NCI-H1694 (cell line): ENCODE measurements at regions not wholly inside any gene's neighbourhood (a gene's known extent, or its start where the extent isn't known, plus 50 kb on each side); places are given as distances from the start of the nearest gene placed in this dataset.
"Not testable (repeated sequence)": the region's sequence is repeated elsewhere in the genome, so short reads cannot be mapped to it uniquely, and the experiment has no call there.

ENCODE experiments used
- DNase-seq: peaks from one replicate; lab custom pipeline; 2025; lab: John Stamatoyannopoulos, UW

DNA sequence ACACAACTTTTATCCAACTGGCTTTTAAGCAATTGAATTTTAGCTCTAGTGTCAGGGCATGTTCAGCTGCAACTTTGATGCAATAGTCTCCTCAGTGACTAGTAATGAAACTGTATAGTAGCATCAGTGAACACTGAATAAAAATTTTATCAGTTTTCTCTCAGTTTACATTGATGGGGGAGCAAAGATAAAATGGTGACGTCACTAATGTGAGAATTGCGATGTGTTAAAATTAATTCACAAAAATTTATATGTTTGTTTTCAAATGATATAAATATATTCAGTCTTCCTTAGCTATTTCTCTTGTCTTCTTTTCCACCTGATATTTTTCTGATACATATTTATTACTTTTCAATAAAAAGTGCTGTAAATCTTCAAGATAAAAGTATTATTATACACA, 508.8 kb upstream of the AGA start:
- DNase-seq: no peak

- DNase-seq: no peak
These were observed 510.5 kb upstream of the AGA start for GRCh38 chr4:177952723-177953122.

DNA sequence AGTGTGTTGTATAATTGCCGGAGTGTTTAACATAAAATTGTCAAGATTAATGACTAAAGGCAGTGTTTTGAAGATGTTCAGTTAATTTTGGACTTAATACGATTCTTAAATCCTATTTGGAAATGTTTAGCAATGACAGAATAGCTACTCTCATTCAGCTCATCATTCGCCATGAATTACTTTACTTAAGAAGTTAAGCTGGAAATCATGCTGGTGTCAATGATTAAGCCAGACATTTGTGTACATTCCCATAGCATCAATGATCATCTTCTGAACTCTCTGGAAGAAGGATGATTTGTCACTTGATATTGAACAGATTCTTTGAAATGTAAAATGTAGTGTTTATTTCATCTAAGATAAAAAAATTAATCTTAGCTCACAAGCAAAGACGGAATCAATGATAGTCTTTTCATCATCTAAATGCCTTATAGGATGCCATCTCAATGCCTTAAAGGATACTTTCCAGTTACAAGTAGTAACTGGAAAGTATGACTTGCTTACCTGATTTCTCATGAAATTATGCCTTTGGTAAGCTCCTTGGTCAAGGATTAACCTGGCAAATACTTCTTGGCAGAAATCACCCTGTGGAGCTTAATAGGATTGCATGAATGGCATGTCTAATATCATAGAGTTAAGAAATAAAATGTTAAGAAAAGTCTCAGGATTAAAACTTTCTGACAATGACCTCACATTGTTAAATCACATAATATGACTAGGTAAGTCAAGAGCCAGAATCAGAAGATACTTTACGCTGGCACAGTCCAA, 515.5 kb upstream of the AGA start:
- no peak for DNase-seq

- no peak for DNase-seq
These were observed 518.3 kb upstream of the AGA start for GRCh38 chr4:177960566-177960965.

GRCh38 chr4:177961761-177962380, 519.6 kb upstream of the AGA start:
- no peak for DNase-seq

- no peak for DNase-seq
These were observed 521.8 kb upstream of the AGA start for GRCh38 chr4:177964061-177964460.

DNA sequence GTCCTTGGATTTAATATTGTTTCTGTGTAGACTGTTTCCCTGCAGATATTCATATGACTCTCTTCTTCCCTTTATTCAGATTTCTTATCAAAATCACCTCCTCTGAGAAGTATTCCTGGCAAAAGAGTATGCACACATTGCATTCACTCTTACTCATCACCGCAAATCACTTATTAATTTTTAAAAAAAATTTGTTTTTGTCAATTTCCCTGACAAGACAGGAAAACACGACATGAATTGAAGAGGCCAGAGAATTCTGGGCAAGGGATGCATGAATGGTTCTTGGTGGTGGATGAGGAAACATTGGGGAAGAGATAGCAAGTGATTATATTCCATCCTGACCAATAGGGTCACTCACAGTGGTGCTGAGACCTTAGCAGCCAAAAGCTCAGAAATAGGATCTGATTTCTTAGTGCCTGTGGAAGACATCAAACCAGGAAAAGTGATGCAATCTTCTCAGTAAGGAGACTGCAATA, 522.5 kb upstream of the AGA start:
- no peak for DNase-seq

DNA sequence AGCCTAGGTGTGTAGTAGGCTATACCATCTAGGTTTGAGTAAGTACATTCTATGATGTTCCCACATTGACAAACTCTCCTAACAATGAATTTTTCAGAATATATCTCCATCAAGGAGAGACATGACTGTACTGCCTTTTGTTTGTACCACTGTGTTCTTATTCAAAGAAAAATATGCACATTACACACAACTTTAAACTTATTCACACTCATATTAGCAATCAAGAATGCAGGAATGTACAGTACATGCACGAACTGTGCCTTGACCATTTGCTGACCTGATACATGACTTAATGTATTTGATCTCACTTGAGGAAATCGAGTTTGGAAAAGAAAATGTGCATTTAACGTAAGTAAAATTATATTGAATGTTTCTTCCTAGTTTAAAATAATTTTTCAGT, 525.1 kb upstream of the AGA start:
- DNase-seq: no peak

GRCh38 chr4:177968817-177969442, 526.7 kb upstream of the AGA start:
- no peak for DNase-seq

GRCh38 chr4:177974461-177974860, 532.2 kb upstream of the AGA start:
- no peak for DNase-seq

DNA sequence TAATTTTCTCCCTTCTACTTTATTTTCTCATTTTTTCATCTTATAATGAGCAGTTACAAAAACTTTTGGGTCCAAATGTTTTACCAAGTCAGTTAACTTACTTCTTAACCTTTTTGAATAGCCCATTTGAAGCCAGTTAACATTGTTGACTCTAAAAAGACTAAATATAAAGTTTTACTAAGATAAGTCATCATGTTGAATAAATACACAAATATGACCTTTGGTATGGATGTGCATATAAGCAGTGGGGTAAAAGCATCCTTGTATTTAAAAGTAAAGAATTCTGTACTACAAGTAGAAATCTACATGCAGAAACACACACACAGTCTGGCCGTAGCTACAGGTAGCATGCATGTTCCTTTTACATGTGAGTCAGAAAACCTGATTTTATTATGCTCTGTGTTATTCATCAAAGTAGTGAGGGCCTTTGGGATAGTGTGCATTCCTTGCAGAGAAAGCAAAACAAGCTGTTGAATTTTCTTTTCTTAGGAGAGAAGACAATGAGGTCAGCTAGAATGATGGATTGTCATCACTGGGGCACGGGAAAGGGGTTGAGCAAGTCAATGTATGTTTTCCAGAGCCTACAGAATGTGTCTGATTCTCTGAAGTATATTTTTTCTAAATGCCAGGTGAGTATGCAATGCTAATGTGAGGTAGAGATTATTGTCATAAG, 533.2 kb upstream of the AGA start:
- DNase-seq: no peak

GRCh38 chr4:177986236-177986635, 544.0 kb upstream of the AGA start:
- no peak for DNase-seq

- no peak for DNase-seq
These were observed 545.7 kb upstream of the AGA start for GRCh38 chr4:177987896-177988295.

DNA sequence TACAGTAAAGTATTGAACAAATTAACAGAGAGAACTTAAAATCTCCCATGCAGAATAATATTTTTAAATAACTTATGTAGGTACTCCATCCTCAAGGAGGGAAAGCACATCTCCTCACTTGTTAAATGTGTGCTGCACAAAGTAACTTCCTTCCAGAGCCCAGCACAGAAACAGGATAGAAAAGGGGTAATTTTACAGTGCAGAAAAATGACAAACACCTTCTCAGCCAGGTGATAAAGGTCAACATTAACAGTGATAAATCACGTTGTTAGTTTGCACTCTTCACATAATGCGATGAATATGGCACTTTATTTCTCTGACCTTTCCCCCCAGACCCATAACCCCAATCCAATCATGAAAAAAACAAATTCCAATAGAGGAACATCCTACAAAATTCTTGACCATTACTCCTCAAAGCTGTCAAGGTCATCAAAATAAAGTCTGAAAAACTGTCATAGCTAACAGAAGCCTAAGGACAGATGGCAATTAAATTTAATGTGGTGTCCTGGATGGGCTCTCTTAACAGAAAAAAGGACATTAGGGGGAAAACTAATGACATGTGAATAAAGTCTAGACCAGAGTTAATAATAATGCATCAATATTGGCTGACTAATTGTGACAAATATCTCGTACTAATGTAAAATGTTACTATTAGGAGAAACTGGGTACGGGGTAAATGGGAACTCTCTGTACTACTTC, 547.4 kb upstream of the AGA start:
- no peak for DNase-seq

- DNase-seq: no peak
These were observed 560.9 kb upstream of the AGA start for GRCh38 chr4:178003098-178003657.

DNA sequence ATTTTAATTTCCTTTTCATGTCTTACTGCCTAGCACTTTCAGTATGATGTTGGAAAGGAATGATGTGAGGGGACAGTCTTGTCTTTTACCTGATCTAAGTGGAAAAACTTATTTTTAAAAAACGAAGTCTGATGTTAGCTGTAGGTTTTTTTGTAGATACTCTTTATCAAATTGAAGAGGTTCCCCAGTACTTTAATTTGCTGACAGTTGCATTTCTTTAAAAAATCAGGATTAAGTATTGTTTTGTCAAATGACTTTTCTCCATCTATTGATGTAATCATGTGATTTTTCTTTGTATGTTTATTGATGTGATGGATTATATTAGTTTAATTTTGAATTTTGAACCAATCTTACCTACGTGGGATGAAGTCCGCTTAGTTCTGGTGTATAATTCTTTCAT, 568.4 kb upstream of the AGA start:
- no peak for DNase-seq

GRCh38 chr4:178015046-178015445, 572.8 kb upstream of the AGA start:
- not testable (repeated sequence) for DNase-seq

- no peak for DNase-seq
These were observed 584.8 kb upstream of the AGA start for GRCh38 chr4:178026999-178027398.

DNA sequence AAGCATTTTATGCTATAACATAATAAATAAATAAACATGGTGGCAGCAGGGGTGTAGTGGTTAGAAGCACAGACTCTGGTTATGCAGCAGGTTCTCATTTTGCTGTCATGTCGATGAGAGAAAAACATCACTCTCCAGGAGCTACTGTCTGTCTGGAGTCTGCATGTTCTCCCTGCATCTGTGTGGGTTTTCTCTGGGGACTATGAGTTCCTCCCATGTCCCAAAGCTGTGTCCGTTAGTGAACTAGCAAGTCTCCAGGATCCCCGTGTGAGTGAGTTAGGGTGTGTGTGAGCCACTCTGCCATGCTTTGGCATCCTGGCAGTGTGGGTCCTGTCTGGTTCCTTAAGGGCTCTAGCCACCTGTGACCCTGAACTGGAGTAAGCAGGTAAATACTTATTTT, 585.6 kb upstream of the AGA start:
- no peak for DNase-seq

- no peak for DNase-seq
These were observed 586.2 kb upstream of the AGA start for GRCh38 chr4:178028481-178028880.

DNA sequence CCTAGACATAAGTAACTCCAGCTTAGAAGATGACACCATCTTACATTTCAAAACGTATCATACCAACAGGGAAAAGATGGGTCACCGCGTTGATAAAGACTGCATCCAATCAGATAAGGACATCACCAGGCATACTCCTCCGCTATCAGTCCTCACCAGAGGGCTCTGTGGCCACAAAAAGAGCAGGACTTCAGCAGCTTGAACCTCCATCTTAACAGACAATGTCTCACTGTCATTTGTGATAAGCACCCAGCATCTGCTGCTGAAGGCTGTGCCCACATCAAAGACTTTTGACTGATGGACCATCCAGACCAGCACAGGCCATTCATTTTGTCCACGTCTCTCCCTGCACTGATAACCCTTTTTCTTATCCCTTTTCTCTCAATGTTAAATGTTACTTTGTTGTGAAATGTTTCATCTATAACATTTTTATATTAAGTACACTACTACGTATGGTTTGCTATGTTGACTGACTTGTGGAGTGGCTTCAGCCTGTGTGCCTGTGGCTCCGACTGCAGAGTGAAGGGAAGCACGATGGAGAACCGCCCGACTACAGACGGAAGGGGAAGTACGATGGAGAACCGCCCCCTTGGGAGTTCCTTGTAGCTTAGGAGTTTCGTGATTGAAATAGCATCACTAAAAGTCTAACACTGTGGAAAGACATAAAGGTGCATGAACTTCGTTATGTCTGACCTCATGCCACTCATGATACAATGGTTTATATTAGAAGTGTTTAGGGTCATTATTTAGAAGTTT, 595.4 kb upstream of the AGA start:
- no peak for DNase-seq
